CD14-positive monocyte (primary cell): ENCODE measurements at regions not wholly inside any gene's neighbourhood (a gene's known extent, or its start where the extent isn't known, plus 50 kb on each side); places are given as distances from the start of the nearest gene placed in this dataset.

ENCODE experiments used
- DNase-seq, 3 donors: peaks; one replicate each; pipeline ENCODE4 v3.0.0-alpha.2; 2011 to 2022
- H2AFZ ChIP-seq: 2 replicates; pipeline ENCODE4 v1.6.0; 2012; ENCODE audit warnings: mild to moderate bottlenecking, low read depth, low read length, inconsistent platforms; ENCODE audit not compliant: insufficient read depth, poor library complexity, severe bottlenecking
- H3K27ac ChIP-seq, 2 donors: 1 replicate in 1 of 2; 2 replicates in 1 of 2; pipeline ENCODE4 v1.5.1; 2012 to 2013; ENCODE audit warnings: low read length in 2 of 2, control low read depth in 1 of 2, inconsistent platforms in 1 of 2, low read depth in 1 of 2, mild to moderate bottlenecking in 1 of 2
- H3K27me3 ChIP-seq, 2 donors: one replicate each; pipeline versions ENCODE4 v1.6.0 to v1.6.1; 2011 to 2013; ENCODE audit warnings: low read length in 2 of 2; ENCODE audit not compliant: control insufficient read depth in 2 of 2, insufficient read depth in 2 of 2
- H3K36me3 ChIP-seq, 2 donors: replicated peaks in 1 of 2; 1 replicate in 1 of 2; 2 replicates in 1 of 2; pipeline versions ENCODE4 v1.5.1 to v1.6.1; 2012 to 2013; ENCODE audit warnings: low read length in 2 of 2, control low read depth in 1 of 2, inconsistent platforms in 1 of 2, mild to moderate bottlenecking in 1 of 2; ENCODE audit not compliant: insufficient read depth in 2 of 2, control insufficient read depth in 1 of 2
- H3K4me1 ChIP-seq, 2 donors: 1 replicate in 1 of 2; 2 replicates in 1 of 2; pipeline versions ENCODE4 v1.5.1 to v1.6.1; 2012 to 2013; ENCODE audit warnings: low read length in 2 of 2, control low read depth in 1 of 2, inconsistent platforms in 1 of 2, mild to moderate bottlenecking in 1 of 2, moderate library complexity in 1 of 2; ENCODE audit not compliant: insufficient read depth in 2 of 2, control insufficient read depth in 1 of 2
- H3K4me2 ChIP-seq: replicated peaks from 2 replicates; pipeline ENCODE3; 2012; ENCODE audit warnings: low read length, moderate library complexity, mild to moderate bottlenecking; ENCODE audit not compliant: poor library complexity, severe bottlenecking; ENCODE audit errors: extremely low read depth
- H3K4me3 ChIP-seq, 3 experiments: fragments of 200-600 bp in 1 of 3; sonication (generic) in 1 of 3; replicated peaks in 1 of 3; 1 replicate in 2 of 3; 2 replicates in 1 of 3; pipeline ENCODE4 v1.5.1; 2011 to 2013; ENCODE audit warnings: low read length in 3 of 3, mild to moderate bottlenecking in 3 of 3, control low read depth in 2 of 3, low read depth in 2 of 3, inconsistent platforms in 1 of 3, moderate library complexity in 1 of 3
- H3K79me2 ChIP-seq: 2 replicates; pipeline ENCODE4 v1.6.0; 2012; ENCODE audit warnings: mild to moderate bottlenecking, control low read depth, inconsistent platforms, low read length, moderate library complexity; ENCODE audit not compliant: insufficient read depth
- H3K9ac ChIP-seq: 2 replicates; pipeline ENCODE4 v1.6.0; 2017; ENCODE audit warnings: low read length, mild to moderate bottlenecking; ENCODE audit not compliant: insufficient read depth, poor library complexity, severe bottlenecking
- H3K9me3 ChIP-seq, 2 donors: replicated peaks in 1 of 2; 1 replicate in 1 of 2; 2 replicates in 1 of 2; pipeline versions ENCODE4 v1.5.1 to v1.6.1; 2012 to 2013; ENCODE audit warnings: low read length in 2 of 2, control low read depth in 1 of 2; ENCODE audit not compliant: control insufficient read depth in 1 of 2, insufficient read depth in 1 of 2
- H4K20me1 ChIP-seq: 2 replicates; pipeline ENCODE4 v1.6.0; 2012; ENCODE audit warnings: mild to moderate bottlenecking, low read length, control low read depth, moderate library complexity; ENCODE audit not compliant: insufficient read depth
- H3K27ac Mint-ChIP-seq, 7 donors: one replicate each; pipeline ENCODE4 v1.8.0; 2020; ENCODE audit warnings: mild to moderate bottlenecking in 7 of 7, mixed read lengths in 7 of 7, moderate library complexity in 6 of 7, inconsistent platforms in 2 of 7
- H3K27me3 Mint-ChIP-seq, 3 donors: one replicate each; pipeline ENCODE4 v1.8.0; 2021 to 2022; ENCODE audit warnings: low read depth in 3 of 3, mild to moderate bottlenecking in 3 of 3, mixed read lengths in 3 of 3, moderate library complexity in 3 of 3, inconsistent platforms in 1 of 3
- H3K36me3 Mint-ChIP-seq, 2 donors: one replicate each; pipeline ENCODE4 v1.8.0; 2020; ENCODE audit warnings: mixed read lengths in 2 of 2, inconsistent platforms in 1 of 2, mild to moderate bottlenecking in 1 of 2
- H3K4me1 Mint-ChIP-seq: one replicate; pipeline ENCODE4 v1.8.0; 2020; ENCODE audit warnings: mild to moderate bottlenecking, mixed read lengths
- H3K4me3 Mint-ChIP-seq, 2 donors: one replicate each; pipeline ENCODE4 v1.8.0; 2020; ENCODE audit warnings: mild to moderate bottlenecking in 2 of 2, mixed read lengths in 2 of 2, moderate library complexity in 1 of 2
- H3K9me3 Mint-ChIP-seq, 7 donors: one replicate each; pipeline ENCODE4 v1.8.0; 2020 to 2022; ENCODE audit warnings: mixed read lengths in 7 of 7, mild to moderate bottlenecking in 6 of 7, moderate library complexity in 6 of 7, inconsistent platforms in 2 of 7
- WGBS: methylation state at CpG from one replicate; pipeline ENCODE4 v1.1.5; 2013; ENCODE audit warnings: missing lambda C conversion rate; ENCODE audit not compliant: insufficient coverage; 5-methylcytosine and 5-hydroxymethylcytosine counted together
- intact Hi-C, 2 donors: fragments of 100-400 bp; cut with micrococcal nuclease; formaldehyde crosslinking; loops; one replicate each; pipeline versions ENCODE4 v1.15.0 to v1.15.1; 2023
- TF ChIP-seq, protein P1 (sequence below): fragments of 200-600 bp; IDR thresholded peaks from one replicate; pipeline ENCODE4 v1.8.0; 2022; ENCODE audit warnings: antibody characterized with exemption, mild to moderate bottlenecking

DNA sequence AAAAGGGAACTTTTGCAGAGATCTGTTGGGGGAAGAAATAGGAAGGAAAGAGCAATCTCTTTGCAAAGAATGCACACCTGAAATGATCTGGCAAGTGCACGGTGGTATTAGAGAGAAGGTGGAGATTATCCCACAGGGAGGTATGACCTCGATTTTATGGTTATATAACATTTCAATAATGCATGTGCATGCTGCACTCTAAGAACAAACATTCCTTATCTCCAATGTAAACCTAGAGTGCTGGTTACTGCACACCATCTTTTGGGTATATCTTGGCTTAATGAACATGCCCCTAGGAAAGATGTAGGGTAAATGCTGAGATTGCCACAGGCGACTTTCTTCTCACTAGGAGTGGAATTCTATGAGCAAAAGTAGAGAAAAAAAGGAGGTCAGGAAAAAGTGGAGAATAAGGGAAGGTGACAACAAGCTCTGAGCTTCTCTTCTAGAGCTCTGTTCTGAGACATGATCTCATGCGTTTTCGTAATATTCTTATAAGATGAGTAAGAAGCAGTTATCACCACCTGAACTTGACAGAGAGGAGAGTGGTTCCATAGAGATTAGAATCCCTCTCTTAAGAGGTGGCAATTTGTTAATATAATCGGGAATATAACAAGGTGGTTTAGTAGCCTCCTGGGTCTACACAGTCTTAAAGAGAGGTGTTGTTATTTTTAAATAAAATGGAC, 117.5 kb upstream of the TMC3 start:
- Histone ChIP-seq H3K27me3 (no peaks in the 10 kb centered on the region), H3K4me3 (no peak overlapping the region), H4K20me1 (no peaks in the 10 kb centered on the region), H3K9me3 (no peaks in the 10 kb centered on the region), H3K27ac (no peak overlapping the region), H2AFZ (no peak overlapping the region), H3K9ac (no peak overlapping the region), H3K36me3 (no peaks in the 10 kb centered on the region), H3K4me2 (no peak overlapping the region), H3K79me2 (no peaks in the 10 kb centered on the region), H3K4me1 (no peaks in the 10 kb centered on the region)
- DNase-seq = no peak
- WGBS = no CpG with 5 or more reads among the region's 6 CpGs
- Mint-ChIP-seq H3K36me3 (no peaks in the 10 kb centered on the region), H3K4me1 (no peaks in the 10 kb centered on the region), H3K27ac (no peak overlapping the region), H3K9me3 (peaks cover 0 to 2% (median 0%) of the 10 kb centered on the region in 7 donors), H3K27me3 (peaks cover 0 to 2% (median 0%) of the 10 kb centered on the region in 3 donors), H3K4me3 (no peak overlapping the region)
- TF ChIP-seq, protein P1, sequence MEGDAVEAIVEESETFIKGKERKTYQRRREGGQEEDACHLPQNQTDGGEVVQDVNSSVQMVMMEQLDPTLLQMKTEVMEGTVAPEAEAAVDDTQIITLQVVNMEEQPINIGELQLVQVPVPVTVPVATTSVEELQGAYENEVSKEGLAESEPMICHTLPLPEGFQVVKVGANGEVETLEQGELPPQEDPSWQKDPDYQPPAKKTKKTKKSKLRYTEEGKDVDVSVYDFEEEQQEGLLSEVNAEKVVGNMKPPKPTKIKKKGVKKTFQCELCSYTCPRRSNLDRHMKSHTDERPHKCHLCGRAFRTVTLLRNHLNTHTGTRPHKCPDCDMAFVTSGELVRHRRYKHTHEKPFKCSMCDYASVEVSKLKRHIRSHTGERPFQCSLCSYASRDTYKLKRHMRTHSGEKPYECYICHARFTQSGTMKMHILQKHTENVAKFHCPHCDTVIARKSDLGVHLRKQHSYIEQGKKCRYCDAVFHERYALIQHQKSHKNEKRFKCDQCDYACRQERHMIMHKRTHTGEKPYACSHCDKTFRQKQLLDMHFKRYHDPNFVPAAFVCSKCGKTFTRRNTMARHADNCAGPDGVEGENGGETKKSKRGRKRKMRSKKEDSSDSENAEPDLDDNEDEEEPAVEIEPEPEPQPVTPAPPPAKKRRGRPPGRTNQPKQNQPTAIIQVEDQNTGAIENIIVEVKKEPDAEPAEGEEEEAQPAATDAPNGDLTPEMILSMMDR = no peak
- intact Hi-C loops = no loop called here

DNA sequence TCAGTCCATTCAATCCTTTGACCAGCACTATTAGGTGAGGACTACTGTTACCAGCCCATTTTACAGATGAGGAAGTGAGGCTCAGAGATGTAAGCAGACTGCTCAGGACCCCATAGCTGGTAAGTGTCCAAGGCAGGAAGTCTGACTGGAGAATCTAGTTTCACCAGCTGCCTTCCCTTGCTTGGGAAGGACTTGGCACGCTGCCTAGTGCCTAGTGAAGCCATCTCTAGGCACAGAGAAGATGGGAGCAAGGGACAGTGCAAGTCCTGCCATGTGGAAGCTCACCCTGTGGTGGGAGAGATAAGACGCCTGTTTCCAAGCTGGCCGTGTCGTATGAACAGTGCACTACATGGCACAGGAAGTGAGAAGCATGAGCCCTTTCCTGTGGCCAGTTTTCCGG, 111.8 kb upstream of the TMC3 start:
- no peak overlapping the region for H3K4me2 ChIP-seq
- no peaks in the 10 kb centered on the region for H3K9me3 ChIP-seq
- WGBS = 71% methylated on average over 4 of the region's 5 CpGs
- no peak overlapping the region for H3K9ac ChIP-seq
- H3K79me2 ChIP-seq = no peaks in the 10 kb centered on the region
- H4K20me1 ChIP-seq = no peaks in the 10 kb centered on the region
- Mint-ChIP-seq H3K4me3 (no peak overlapping the region), H3K9me3 (peaks cover 0 to 2% (median 0%) of the 10 kb centered on the region in 7 donors), H3K27me3 (no peaks in the 10 kb centered on the region), H3K27ac (no peak overlapping the region), H3K36me3 (no peaks in the 10 kb centered on the region), H3K4me1 (no peaks in the 10 kb centered on the region)
- H3K4me1 ChIP-seq = no peaks in the 10 kb centered on the region
- no peak overlapping the region for H2AFZ ChIP-seq
- no peak overlapping the region for H3K27ac ChIP-seq
- DNase-seq = no peak
- H3K36me3 ChIP-seq = no peaks in the 10 kb centered on the region
- TF ChIP-seq, protein P1 = no peak
- no peaks in the 10 kb centered on the region for H3K27me3 ChIP-seq
- H3K4me3 ChIP-seq = no peak overlapping the region
- intact Hi-C loops = loop anchor here in 1 of 2 donors (10.0 kb wide), 1 partner anchor 699 kb away; no protein-coding TSS in a partner anchor
